ENCODE measurements at regions not wholly inside any gene's neighbourhood (a gene's known extent, or its start where the extent isn't known, plus 50 kb on each side); places are given as distances from the start of the nearest gene placed in this dataset.

GRCh38 chr6:8180327-8181159 lies 78.2 kb upstream of the EEF1E1 start:
- no peak for TF ChIP-seq EZH2 (optimal IDR thresholded peaks at IDR 0.05; ENCODE audit: low read depth, low read length)
- TF ChIP-seq, protein P1, sequence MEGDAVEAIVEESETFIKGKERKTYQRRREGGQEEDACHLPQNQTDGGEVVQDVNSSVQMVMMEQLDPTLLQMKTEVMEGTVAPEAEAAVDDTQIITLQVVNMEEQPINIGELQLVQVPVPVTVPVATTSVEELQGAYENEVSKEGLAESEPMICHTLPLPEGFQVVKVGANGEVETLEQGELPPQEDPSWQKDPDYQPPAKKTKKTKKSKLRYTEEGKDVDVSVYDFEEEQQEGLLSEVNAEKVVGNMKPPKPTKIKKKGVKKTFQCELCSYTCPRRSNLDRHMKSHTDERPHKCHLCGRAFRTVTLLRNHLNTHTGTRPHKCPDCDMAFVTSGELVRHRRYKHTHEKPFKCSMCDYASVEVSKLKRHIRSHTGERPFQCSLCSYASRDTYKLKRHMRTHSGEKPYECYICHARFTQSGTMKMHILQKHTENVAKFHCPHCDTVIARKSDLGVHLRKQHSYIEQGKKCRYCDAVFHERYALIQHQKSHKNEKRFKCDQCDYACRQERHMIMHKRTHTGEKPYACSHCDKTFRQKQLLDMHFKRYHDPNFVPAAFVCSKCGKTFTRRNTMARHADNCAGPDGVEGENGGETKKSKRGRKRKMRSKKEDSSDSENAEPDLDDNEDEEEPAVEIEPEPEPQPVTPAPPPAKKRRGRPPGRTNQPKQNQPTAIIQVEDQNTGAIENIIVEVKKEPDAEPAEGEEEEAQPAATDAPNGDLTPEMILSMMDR (IDR thresholded peaks at IDR 0.05; ENCODE audit: low read length) = no peak
